OCI-LY1 (cell line): ENCODE measurements at regions not wholly inside any gene's neighbourhood (a gene's known extent, or its start where the extent isn't known, plus 50 kb on each side); places are given as distances from the start of the nearest gene placed in this dataset.

Experiments
- EZH2 ChIP-seq: fragments of 200-600 bp; sonication (generic), shearing (Covaris generic); IDR thresholded peaks from 2 replicates; pipeline ENCODE4 v1.8.0; 2017; ENCODE audit warnings: borderline replicate concordance, mixed run types, mild to moderate bottlenecking, antibody characterized with exemption, low read length, moderate library complexity, mixed read lengths
- TF ChIP-seq, protein P1 (sequence below): fragments of 200-600 bp; sonication (generic), shearing (Covaris generic); IDR thresholded peaks from 2 replicates; pipeline ENCODE4 v1.5.1; 2017; ENCODE audit warnings: mild to moderate bottlenecking, antibody characterized with exemption, low read length, moderate library complexity, mixed read lengths

DNA sequence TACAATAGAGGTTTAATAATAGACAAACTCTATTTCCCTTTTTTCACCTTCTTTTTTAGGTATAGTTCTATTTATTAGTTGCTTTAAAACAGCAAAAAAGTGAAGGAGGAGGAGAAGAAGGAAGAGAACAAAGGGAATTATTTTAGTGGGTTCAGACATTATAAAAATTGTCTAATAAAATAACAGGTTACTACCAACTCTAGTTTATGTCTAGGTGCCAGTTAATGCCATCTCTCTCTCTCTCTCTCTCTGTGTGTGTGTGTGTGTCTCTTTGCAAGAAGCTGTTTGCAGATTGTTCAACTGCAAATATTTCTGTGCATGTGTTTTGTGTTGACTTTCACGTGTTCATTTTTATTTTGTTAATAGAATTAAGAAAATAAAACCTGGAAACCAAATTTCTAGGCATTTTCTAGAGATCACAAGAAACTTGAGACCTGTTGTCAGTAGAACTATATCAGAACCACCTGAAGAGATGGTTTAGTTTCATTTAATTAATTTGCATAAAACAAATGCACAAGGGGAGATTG lies 313.5 kb upstream of the SGK1 start:
- TF ChIP-seq EZH2, result no peak
- TF ChIP-seq, protein P1, sequence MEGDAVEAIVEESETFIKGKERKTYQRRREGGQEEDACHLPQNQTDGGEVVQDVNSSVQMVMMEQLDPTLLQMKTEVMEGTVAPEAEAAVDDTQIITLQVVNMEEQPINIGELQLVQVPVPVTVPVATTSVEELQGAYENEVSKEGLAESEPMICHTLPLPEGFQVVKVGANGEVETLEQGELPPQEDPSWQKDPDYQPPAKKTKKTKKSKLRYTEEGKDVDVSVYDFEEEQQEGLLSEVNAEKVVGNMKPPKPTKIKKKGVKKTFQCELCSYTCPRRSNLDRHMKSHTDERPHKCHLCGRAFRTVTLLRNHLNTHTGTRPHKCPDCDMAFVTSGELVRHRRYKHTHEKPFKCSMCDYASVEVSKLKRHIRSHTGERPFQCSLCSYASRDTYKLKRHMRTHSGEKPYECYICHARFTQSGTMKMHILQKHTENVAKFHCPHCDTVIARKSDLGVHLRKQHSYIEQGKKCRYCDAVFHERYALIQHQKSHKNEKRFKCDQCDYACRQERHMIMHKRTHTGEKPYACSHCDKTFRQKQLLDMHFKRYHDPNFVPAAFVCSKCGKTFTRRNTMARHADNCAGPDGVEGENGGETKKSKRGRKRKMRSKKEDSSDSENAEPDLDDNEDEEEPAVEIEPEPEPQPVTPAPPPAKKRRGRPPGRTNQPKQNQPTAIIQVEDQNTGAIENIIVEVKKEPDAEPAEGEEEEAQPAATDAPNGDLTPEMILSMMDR, result no peak
